OCI-LY7 (cell line): ENCODE measurements at regions not wholly inside any gene's neighbourhood (a gene's known extent, or its start where the extent isn't known, plus 50 kb on each side); places are given as distances from the start of the nearest gene placed in this dataset.
"Not testable (repeated sequence)": the region's sequence is repeated elsewhere in the genome, so short reads cannot be mapped to it uniquely, and the experiment has no call there.

ENCODE experiments used
- BruUV-seq: library from RNA; stranded (reverse); fragments of 400-500 nt; replicated peaks from 2 replicates; lab custom pipeline; 2021; lab: Mats Ljungman, UMichigan
- CTCF ChIA-PET: fragments of 300-600 bp; sonication (Branson Sonifier 250); formaldehyde crosslinking; loops from one replicate; lab custom pipeline; 2022; ENCODE audit warnings: antibody characterized with exemption; ENCODE audit not compliant: unreplicated experiment; lab: Charles Lee
- POLR2A ChIA-PET: fragments of 300-600 bp; sonication (Branson Sonifier 250); formaldehyde crosslinking; loops from one replicate; lab custom pipeline; 2022; ENCODE audit warnings: antibody characterized with exemption; lab: Charles Lee
- DNase-seq: peaks from one replicate; pipeline ENCODE4 v3.0.0-alpha.2; 2015; ENCODE audit warnings: low spot score
- H2AFZ ChIP-seq: fragments of 200-600 bp; sonication (generic), shearing (Covaris generic); 2 replicates; pipeline ENCODE4 v1.6.1; 2014; ENCODE audit warnings: mild to moderate bottlenecking, antibody characterized with exemption, low read length, moderate library complexity
- H3K27ac ChIP-seq: fragments of 200-600 bp; sonication (generic); 2 replicates; pipeline ENCODE4 v1.5.1; 2014; ENCODE audit warnings: mixed run types, low read depth, mild to moderate bottlenecking, moderate library complexity, low read length, inconsistent platforms; ENCODE audit not compliant: poor library complexity, severe bottlenecking
- H3K36me3 ChIP-seq: fragments of 200-600 bp; sonication (generic); 2 replicates; pipeline ENCODE4 v1.6.1; 2014; ENCODE audit warnings: mild to moderate bottlenecking, antibody characterized with exemption, low read length, moderate library complexity, mixed read lengths; ENCODE audit not compliant: insufficient read depth
- H3K4me1 ChIP-seq: fragments of 200-600 bp; sonication (generic); 2 replicates; pipeline ENCODE4 v1.5.1; 2014; ENCODE audit warnings: mild to moderate bottlenecking, low read length; ENCODE audit not compliant: insufficient read depth, poor library complexity, severe bottlenecking
- H3K4me2 ChIP-seq: fragments of 200-600 bp; sonication (generic); 2 replicates; pipeline ENCODE4 v1.6.1; 2014; ENCODE audit warnings: mild to moderate bottlenecking, low read length
- H3K4me3 ChIP-seq: fragments of 200-600 bp; sonication (generic); 2 replicates; pipeline ENCODE4 v1.5.1; 2014; ENCODE audit warnings: mild to moderate bottlenecking, low read depth, low read length; ENCODE audit not compliant: poor library complexity, severe bottlenecking
- H3K79me2 ChIP-seq: fragments of 200-600 bp; sonication (generic); 2 replicates; pipeline ENCODE4 v1.6.1; 2016; ENCODE audit warnings: low read depth, mild to moderate bottlenecking, low read length, moderate library complexity, mixed read lengths; ENCODE audit not compliant: insufficient read depth
- H3K9me2 ChIP-seq: fragments of 200-600 bp; sonication (generic); 2 replicates; pipeline ENCODE4 v1.6.1; 2016; ENCODE audit warnings: mild to moderate bottlenecking, low read length, mixed read lengths; ENCODE audit not compliant: insufficient read depth
- H3K9me3 ChIP-seq: fragments of 200-600 bp; sonication (generic); 2 replicates; pipeline ENCODE4 v1.6.1; 2014; ENCODE audit warnings: mild to moderate bottlenecking, mixed run types, low read length, mixed read lengths
- H4K20me1 ChIP-seq: fragments of 200-600 bp; sonication (generic); 2 replicates; pipeline ENCODE4 v1.6.1; 2014; ENCODE audit warnings: mild to moderate bottlenecking, antibody characterized with exemption, low read length, moderate library complexity, mixed read lengths; ENCODE audit not compliant: insufficient read depth
- CTCF ChIP-seq: fragments of 200-600 bp; sonication (generic); conservative IDR thresholded peaks from 2 replicates; pipeline ENCODE4 v1.5.1; 2014; ENCODE audit warnings: mild to moderate bottlenecking, antibody characterized with exemption, low read length, moderate library complexity, mixed read lengths
- EZH2phosphoT487 ChIP-seq: fragments of 200-600 bp; sonication (generic); IDR thresholded peaks from 2 replicates; pipeline ENCODE4 v1.6.1; 2018; ENCODE audit warnings: low read depth, borderline replicate concordance, mild to moderate bottlenecking, mixed run types, antibody characterized with exemption, low read length, moderate library complexity, mixed read lengths
- intact Hi-C: fragments of 100-400 bp; cut with micrococcal nuclease; formaldehyde crosslinking; loops from one replicate; pipeline ENCODE4 v1.10.0; 2022; ENCODE audit not compliant: unreplicated experiment

GRCh38 chrX:36898301-36898700 is 109.9 kb upstream of the FAM47C start:
- peak; percentile 7 for DNase-seq
- H3K27ac ChIP-seq = no peak overlapping the region
- no peaks in the 10 kb centered on the region for H3K9me2 ChIP-seq
- no peaks in the 10 kb centered on the region for H4K20me1 ChIP-seq
- TF ChIP-seq EZH2phosphoT487 (no peak), CTCF (peak; percentile 68)
- intact Hi-C loops = no loop called here
- no peaks in the 10 kb centered on the region for H3K9me3 ChIP-seq
- no peaks in the 10 kb centered on the region for H3K79me2 ChIP-seq
- H3K4me1 ChIP-seq = no peaks in the 10 kb centered on the region
- CTCF ChIA-PET = no interaction called here
- no peak overlapping the region for H2AFZ ChIP-seq
- H3K4me2 ChIP-seq = no peak overlapping the region
- H3K36me3 ChIP-seq = no peaks in the 10 kb centered on the region
- no TSS peak for BruUV-seq
- H3K4me3 ChIP-seq = no peak overlapping the region
- POLR2A ChIA-PET = no interaction called here

GRCh38 chrX:36904561-36904960 is 103.6 kb upstream of the FAM47C start:
- H3K9me3 ChIP-seq, H3K4me1 ChIP-seq, H3K36me3 ChIP-seq, H4K20me1 ChIP-seq, intact Hi-C loops, H3K4me3 ChIP-seq, H2AFZ ChIP-seq, H3K4me2 ChIP-seq, CTCF ChIA-PET, H3K9me2 ChIP-seq, DNase-seq, H3K79me2 ChIP-seq, BruUV-seq, H3K27ac ChIP-seq, POLR2A ChIA-PET: not testable (repeated sequence)

GRCh38 chrX:36908801-36909675 is 99.1 kb upstream of the FAM47C start:
- Histone ChIP-seq H3K36me3 (no peaks in the 10 kb centered on the region), H3K9me2 (no peaks in the 10 kb centered on the region), H4K20me1 (no peaks in the 10 kb centered on the region), H3K9me3 (no peaks in the 10 kb centered on the region), H2AFZ (no peak overlapping the region), H3K4me1 (no peaks in the 10 kb centered on the region), H3K4me3 (no peak overlapping the region), H3K27ac (no peak overlapping the region), H3K4me2 (no peak overlapping the region), H3K79me2 (no peaks in the 10 kb centered on the region)
- DNase-seq = peak; percentile 38
- CTCF ChIA-PET = no interaction called here
- POLR2A ChIA-PET = no interaction called here
- intact Hi-C loops = no loop called here
- no peak for TF ChIP-seq EZH2phosphoT487
- peak; percentile 79 for TF ChIP-seq CTCF
- BruUV-seq = no TSS peak
